GM21360 (cell line): ENCODE measurements at regions not wholly inside any gene's neighbourhood (a gene's known extent, or its start where the extent isn't known, plus 50 kb on each side); places are given as distances from the start of the nearest gene placed in this dataset.

Experiments used
- ATAC-seq: cut with Tn5 transposase; IDR thresholded peaks from one replicate; pipeline ENCODE4 v1.9.1; 2021; ENCODE audit warnings: mild to moderate bottlenecking, moderate library complexity; ENCODE audit not compliant: unreplicated experiment

DNA sequence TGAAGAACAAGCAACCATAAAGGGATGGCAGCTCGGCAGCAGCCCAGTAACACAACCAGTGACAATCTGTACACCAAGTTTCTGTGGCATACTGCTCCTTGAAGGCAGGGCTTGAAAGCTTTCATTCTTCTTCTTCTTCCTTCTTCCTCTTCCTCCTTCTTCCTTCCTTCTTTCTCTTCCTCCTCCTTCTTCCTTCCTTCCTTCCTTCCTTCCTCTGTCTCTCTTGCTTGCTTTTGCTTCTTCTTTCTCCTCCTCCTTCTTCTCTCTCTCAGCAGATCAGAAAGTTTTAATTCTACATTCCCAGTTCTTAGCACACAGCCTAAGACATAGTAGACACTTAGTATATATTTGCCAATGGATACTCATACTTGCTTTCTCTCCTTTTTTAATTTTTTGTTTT is 95.9 kb downstream of the GLUL start:
- ATAC-seq = no peak

DNA sequence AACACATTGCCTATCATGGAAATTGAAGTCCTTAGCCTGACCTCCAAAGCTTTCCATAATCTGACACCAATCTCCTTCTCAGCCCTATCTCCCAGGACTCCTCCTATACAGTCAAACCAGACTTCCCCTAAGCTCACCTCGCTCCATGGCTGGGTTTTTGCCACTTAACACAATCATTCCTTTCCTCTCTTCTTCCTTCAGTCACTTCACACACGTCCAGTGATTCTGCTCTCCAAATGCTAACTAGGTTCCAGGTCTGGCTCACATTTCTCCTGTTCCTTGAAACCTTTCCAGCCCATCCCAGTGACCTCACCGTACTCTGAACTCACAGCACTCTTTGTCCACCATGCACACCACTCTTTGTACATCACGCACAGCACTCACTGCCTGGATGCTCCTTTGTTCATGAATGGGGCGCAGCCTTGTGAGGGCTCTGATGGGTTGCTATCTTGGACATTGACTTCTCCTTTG is 98.4 kb downstream of the GLUL start:
- ATAC-seq = no peak

DNA sequence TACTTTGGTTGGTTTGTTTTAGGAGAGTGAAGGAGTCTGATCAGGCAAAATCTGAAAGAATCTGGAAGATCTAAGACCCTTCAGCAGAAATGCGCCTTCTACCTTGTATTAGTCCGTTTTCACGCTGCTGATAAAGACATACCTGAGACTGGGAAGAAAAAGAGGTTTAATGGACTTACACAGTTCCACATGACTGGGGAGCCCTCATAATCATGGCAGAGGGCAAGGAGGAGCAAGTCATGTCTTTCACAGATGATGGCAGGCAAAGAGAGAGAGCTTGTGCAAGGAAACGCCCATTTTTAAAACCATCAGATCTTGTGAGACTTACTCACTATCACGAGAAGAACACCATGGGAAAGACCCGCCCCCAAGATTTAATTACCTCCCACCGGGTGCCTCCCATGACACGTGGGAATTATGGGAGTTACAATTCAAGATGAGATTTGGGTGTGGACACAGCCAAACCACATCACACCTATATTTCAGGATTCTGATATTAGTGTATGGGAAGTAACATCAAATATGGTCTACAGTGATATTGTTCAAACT is 99.3 kb downstream of the GLUL start:
- no peak for ATAC-seq

DNA sequence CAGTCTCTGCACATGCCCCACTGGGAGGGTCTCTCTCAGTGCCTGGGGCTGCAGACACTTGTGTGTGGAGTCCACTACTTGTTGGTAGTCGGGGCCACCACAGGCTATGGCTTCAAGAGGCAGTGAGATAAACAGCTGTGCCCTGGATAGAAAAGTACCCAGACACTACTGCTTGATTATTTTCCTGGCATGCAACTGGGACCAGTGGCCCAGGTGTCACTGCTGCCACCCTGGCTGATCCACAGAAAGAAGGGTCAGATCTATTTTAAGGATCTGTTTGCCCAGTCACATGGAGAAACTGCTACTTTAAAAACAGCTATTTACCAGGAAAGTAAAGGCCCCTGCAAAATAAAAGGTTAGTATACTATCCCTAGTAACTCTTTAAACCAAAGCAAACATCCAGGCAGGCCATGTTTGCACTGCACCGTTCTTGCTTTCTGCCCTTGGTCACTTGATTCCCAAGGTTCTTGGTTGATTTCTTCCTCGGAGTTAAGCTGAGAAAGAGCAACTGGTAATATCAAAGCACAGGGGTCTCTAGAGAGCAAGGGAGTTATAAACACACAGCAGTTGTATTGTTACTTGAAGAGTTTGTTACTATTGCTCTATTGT is 99.9 kb downstream of the GLUL start:
- ATAC-seq = no peak

DNA sequence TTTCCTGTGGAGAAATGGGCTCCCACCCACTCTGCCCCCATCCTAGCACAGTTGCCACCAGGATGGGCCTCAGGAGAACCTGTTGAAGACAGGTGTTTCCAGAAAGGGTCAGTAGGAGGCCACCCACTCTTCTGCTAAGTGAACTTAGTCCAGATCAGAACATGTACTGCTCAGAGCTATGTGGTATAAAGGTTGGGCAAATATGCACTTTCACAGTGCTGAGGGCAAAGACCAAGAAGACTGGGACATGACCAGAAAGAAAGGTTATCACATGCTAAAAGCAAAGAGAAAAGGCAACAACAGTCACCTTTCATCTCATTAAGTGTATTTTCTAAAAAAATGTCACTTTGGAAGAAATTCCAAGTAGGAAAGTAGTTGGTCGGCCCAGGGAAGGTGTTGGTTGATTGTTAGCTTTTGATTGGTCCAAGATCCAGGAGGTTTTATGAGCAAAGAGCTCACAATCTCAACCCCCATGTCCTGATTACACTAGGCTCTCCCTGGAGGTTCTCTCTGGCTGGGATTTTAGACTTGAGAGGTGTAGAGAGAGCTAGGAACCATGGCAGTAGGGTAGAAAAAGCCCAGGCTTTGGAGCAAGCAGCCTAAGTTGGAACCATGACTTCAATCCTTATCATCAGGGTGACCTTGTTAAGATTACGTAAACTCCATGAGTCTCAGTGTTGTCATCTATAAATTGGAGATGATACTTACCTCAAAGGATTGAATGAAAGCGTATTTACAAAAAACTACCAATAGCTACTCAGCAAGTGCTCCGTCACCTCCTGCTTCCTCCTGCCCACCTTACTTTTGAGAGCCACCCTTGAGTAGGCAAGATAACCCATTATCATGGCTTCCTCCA is 102.6 kb downstream of the GLUL start:
- no peak for ATAC-seq

DNA sequence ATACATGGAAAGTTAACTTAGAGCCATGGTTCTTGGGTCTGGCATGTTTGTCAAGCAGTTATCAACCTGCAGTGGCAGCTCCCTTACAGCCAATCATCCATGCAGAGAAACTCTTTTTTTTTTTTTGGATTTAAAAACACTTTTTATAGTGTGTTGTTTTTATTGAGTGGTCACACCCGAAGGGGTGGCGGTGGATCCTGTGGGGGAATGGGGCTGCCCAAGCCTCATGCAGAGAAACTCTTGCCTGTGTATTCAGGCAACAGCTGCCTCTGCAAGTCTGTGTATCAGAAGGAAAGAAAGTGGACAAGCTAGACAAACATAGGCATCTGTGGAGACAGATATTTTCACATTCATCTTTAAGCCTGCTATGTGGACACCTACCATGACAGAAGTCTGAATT is 104.8 kb downstream of the GLUL start:
- ATAC-seq = no peak

DNA sequence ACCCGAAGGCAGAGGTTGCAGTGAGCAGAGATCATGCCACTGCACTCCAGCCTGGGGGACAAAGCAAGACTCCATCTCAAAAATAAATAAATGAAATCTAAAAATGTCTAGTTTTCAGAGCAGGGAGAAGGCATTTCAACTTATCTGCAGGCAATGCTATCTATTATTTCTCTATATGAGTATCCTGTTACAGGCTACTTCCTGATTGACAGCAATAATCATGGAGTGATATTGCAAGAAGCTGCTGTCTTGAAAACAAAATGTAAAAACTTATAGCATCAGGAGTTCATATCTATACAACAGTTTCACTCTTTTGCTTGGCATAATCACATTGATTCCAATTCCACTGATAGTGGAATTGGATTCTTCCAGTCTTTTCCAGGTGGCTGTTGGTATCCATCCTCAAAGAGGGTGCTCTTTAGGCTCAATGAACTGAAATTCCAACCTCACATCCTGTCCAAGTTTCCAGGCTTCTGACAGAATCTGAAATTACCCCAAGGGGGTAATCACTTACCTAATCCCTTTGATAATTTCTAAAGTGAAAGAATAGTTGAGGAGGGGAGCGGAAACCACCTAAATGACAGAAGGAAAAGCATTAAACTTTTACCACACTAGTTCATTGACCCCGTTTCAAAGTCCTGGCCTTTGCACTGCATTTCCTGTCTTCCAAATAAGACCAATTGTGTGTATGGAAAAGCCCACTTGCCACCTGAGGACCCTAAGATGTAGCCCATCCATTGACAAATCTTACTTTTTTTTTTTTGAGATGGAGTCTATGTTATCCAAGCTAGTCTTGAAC is 107.6 kb downstream of the GLUL start:
- ATAC-seq = no peak

DNA sequence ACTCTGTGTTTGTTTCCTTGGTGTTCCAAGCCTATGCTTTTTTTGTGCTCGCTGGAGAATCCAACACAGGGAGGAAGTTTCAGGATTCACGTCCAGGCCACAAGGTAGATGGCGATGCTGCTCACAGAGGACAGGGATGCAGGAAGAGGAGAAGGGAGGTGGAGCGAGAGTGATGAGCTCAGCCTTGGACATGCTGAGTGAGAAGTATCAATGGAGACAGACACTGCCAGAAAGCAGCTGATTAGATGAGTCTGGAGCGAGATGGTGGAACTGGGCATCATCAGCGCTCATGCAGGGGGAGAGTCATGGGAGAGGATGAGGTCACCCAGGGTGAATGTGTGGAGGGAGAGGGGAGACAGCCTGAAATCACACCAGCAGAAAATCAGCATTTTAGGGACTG is 110.0 kb downstream of the GLUL start:
- ATAC-seq = no peak

DNA sequence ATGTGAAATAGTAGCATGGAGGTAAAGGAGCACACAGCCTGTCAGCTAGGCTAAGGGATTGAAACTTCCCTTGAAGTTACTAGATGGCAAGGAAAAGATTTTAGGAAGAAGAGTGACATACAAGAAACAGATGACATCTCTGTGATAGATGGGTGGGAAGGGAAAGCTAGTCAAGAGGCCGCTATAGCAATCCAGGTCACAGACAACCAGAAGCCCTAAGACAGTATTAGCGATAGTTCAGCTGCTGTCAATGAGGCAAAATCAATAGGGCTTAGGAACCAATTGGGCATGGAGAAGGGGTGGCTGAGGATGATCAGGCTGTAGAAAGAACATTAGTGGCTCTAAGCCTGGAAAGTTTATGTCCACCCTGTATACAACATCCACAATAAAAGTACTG is 111.1 kb downstream of the GLUL start:
- ATAC-seq = no peak

DNA sequence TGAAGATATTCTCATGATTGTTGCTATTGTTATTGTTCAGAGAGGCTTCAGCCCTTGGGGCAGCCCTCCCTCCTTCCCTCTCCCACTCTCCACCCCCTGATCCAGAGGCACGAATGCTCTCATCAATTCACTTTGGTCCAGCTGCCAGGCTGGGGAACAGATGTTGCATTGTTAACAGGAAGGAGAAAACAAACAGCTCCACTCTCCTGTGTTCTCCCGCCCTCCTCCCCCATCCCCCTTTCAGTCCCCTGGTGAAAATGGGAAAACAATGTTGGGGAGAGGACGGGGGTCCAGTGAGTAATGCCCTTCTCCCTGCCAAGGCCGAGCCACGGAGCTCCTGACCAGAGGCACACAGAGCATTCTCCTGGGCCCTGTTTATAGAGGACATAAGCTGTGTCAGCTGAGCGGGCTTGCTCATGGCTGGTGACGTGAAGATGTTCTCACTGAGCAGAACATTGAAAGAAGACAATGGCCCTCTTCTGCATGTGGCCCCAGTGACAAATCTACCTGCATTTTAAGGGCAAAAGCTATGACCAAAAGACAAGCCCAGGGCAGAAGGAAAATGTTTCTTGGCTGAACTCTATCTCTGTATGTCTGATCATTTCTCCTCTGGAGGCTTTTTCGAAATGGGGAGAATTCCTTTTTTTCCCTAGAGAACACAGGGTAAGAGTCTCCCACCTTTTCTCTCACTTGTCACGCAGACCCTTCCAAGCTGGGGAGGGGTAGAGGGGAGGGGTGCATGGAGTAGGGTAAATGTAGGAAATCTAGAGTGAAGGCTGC is 111.7 kb downstream of the GLUL start:
- no peak for ATAC-seq

DNA sequence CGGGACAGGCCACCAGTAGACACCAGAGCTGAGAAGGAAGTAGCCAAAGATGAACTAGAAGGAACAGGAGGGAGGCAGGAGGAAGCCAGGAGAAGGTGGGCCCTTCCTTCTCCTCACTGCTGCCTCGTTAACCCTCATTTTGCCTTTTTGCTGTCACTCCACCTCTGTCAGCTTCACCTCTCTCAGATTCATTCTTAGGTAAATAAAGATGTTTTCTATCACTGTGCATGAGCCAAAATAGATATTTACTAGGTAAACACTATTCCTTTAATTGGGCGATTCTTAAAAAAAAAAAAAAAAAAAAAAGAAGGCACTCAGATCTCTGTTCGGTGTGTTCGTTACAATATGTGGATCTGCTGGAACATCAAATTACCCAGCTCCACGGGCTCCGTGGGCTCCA is 112.3 kb downstream of the GLUL start:
- ATAC-seq = no peak

DNA sequence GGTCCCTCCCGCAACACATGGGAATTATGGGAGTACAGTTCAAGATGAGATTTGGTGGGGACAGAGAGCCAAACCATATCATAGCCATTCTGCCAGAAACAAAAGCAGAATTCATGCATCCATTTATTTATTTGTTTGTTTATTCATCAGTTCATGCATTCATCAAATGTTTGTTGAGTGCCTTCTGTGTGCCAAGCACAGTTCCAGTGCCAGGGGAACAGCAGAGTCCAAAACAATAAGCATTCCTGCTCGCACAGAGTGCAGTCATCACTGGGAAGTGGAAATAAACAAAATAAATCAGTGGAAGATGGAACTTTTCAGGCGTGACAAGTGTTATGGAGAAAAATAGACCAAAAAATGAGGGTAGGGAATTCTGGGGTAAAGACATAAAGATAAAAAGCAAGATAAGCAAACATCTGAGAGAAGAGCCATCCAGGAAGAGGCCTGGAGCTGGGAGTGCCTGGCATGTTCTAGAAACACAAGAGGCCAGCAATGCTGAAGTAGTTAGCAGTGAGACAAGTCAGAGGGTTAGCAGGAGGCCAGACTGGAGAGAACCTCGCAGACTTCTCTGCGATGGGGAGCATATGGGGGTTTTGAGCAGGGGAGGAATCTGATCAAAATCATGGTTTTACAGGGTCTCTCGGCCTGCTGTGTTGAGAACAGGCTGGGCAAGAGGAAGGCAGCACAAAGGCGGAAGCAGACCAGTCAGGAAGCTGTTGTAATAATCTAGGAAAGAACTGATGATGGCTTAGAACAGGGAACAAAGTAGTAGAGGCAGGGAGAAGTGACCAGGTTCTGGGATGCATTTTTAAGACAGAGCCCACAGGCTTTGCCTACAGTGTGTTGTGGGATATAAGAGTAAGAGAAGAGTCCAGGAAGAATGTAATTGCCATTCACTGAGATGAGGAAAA is 113.2 kb downstream of the GLUL start:
- ATAC-seq = no peak

DNA sequence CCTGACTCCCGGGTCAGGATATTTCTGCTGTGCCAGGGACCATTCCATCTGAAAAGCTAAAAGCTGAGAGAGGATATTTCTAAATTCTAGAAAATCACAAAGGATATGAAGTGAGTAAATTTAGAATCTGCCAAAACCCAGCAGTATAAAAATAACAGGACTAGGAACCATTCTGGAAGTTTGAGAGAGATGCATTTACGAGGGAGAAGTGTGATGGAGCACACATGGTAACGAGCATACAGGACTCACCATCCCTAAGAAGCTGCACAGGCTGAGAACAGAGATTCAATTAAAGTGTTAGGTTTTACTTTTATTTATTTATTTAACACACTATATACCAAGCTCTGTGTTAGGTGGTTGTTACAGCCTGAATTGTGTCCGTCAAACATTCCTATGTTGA is 116.3 kb downstream of the GLUL start:
- no peak for ATAC-seq

DNA sequence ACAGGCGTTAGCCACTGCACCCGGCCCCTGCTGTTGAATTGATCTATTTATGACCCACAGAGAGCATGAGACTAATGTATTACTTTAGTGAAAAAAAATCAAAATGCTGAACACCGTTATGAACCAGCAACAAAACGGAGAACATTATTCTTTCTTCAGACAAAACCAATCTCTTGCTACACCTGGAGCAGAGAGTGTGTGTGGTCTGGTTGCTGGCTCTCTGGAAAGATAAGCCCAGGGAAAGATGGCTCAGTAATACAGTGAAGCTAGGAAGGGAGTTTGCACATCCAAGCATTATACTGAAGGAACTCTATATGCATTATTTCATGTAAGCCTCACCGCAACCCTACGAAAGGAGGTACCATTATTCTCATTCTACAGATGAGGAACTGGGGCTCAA is 117.0 kb downstream of the GLUL start:
- no peak for ATAC-seq

DNA sequence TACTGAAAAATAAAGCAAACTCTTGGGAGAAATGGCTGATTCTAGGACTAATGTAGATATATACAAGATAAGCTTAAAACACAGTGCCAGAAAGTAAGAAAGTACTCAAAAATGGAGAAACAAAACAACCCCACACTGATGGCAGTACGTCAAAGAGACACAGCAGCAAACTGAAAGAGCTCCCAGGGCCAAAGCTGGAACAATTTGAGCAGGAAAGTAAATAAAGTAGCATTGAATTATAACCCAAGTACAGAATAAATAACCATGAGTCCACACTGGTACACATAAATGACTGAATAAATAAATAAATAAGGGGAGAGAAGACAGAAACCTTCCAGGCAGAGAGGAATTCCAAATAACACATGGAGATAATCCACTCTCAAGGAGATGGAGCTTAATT is 120.9 kb downstream of the GLUL start:
- no peak for ATAC-seq

DNA sequence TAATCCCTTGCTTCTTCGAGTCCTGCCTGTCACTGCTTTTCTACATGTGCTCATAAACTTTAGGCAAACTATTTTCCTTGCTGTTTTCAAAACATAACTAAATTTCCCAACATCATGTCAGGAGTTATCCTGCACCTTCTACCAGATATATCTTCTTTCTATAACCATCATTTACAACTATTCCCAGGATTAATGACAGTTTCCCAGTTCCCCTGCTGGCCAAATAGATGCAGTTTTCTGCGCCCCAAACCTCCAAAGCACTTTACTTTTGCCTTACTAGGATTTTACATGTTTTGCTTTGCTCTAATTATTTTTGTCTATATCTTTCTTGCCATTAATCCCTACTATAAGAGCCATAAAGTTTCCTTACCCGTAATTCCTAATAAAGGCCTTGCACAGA is 122.5 kb downstream of the GLUL start:
- no peak for ATAC-seq

DNA sequence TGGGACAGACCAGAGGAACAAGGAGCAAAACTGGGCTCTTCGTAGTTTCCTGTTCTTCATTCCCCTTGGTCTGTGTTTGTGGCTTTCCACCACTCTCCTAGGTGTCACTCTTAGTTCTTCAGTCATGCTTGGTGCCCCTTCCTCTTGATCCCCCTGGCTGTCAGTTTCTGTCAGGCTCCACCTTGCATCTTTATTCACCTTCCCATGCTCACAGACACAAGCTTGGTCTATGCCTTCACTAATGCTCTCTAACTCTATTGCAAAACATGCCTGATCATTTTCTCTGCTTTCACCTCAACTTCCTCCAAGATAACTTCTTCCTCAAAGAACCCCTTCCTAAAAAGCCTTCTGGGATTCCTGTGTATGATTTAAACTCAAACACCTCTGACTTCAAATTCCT is 122.9 kb downstream of the GLUL start:
- ATAC-seq = no peak

DNA sequence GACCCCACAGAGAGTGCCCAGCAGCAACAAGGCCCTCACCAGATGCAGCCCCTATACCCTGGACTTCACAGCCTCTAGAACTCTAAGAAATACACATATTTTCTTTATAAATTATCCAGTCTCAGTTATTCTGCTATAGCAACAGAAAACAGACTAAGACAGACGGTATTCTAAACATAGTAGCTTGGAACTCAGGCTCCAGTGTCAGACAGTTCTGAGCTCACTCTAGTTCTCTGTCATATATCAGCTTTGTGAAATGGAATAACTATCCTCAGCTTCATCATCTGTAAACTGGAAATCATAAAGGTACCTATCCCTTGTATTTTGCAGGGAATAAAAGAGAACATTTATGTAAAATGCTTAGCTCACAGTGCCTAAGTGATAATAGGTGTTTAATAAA is 127.4 kb downstream of the GLUL start:
- ATAC-seq = no peak

DNA sequence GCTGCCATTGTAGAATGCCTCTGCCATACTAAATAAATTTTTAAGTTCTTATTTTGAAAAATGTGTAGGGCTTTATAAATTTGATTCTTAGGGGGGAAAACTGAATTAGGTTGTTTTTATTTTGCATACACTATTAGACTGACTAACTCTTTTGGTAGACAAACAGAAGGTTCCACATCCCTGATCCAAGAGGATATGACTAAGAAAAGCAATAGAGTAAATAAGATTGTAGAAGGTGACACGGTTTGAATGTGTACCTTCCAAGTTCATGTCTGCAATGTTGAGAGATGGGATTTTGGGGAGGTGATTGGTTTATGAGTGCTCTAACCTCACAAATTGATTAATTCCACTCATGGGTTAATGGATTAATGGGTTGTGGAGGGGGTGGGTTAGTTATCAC is 127.9 kb downstream of the GLUL start:
- no peak for ATAC-seq

DNA sequence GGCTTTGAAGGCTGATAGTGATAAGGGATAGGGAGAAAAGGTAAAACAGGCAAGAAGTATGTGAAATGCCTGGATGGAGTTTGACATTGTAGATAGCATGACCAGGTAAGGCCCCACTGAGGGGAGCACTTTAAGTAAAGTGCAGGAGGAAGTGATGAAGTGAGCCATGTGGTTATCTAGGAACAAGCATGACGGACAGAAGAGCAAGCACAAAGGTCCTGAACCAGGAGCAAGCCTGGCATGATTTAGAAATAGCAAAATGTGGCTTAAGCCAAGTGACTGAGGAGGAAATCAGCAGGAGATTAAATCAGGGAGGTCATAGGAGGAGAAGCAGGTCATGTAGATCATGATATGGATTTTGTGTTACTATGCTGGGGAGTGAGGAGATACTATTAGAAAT is 129.2 kb downstream of the GLUL start:
- no peak for ATAC-seq
